ENCODE measurements at regions not wholly inside any gene's neighbourhood (a gene's known extent, or its start where the extent isn't known, plus 50 kb on each side); places are given as distances from the start of the nearest gene placed in this dataset.

DNA sequence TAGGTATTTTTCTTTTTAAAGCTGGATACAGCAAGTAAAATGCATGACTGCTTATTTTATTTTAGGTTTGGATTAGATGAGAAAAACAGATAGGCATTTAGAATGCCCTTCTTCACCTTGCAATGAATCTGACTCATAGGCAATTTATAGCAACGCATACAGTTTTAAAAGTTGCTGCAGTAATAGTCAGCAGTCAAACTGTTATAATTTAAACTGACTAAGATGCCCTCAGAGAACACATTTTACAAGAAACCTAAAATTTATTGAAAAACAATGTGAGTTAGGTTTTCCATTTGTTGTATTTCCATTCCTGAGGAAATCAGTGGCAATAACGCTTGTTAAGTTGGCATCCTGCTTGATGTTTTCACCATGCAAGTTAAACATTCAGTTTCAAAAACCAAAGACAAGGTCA lies 1128.2 kb upstream of the PCDH9 start:
- no peak overlapping the region for H3K4me2 ChIP-seq
- no peak overlapping the region for H3K27ac ChIP-seq (ENCODE audit: low read depth in 2 of 2, low read length in 1 of 2)
- H3K9ac ChIP-seq = no peak overlapping the region
- no peak overlapping the region for H3K4me3 ChIP-seq (ENCODE audit: low read depth in 2 of 2, low read length in 1 of 2)
- H3K4me1 ChIP-seq (ENCODE audit: control insufficient read depth in 1 of 2, insufficient read depth in 2 of 2, low read depth in 1 of 2, low read length in 1 of 2) = no peaks in the 10 kb centered on the region
- H3K9me3 ChIP-seq = no peaks in the 10 kb centered on the region
- TF ChIP-seq RXRA (IDR thresholded peaks at IDR 0.05; ENCODE audit: borderline replicate concordance, low read depth) = no peak
- no peak for TF ChIP-seq FOSL2 (IDR thresholded peaks at IDR 0.05; ENCODE audit: borderline replicate concordance, low read depth)
- TF ChIP-seq, protein P1, sequence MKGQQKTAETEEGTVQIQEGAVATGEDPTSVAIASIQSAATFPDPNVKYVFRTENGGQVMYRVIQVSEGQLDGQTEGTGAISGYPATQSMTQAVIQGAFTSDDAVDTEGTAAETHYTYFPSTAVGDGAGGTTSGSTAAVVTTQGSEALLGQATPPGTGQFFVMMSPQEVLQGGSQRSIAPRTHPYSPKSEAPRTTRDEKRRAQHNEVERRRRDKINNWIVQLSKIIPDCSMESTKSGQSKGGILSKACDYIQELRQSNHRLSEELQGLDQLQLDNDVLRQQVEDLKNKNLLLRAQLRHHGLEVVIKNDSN (IDR thresholded peaks at IDR 0.05; ENCODE audit: borderline replicate concordance, low read depth) = no peak
- no peak for TF ChIP-seq RAD21 (IDR thresholded peaks at IDR 0.05; ENCODE audit: low read length)
- TF ChIP-seq EP300 (IDR thresholded peaks at IDR 0.05; ENCODE audit: borderline replicate concordance in 1 of 2, low read depth in 1 of 2, low read length in 1 of 2) = no peak
- TF ChIP-seq MEF2A (IDR thresholded peaks at IDR 0.05; ENCODE audit: borderline replicate concordance, low read depth) = 0 out of 2 replicates have a peak, but pooled peaks have one; percentile 19
- WGBS (ENCODE audit: low lambda C conversion rate) = 58% methylated on average over 2 of the region's 2 CpGs
- peak overlapping the region; percentile 25; the same call in 1 of the 2 replicates for H2AFZ ChIP-seq (ENCODE audit: low read depth)
- ChIA-PET POLR2A (no interaction called here), CTCF (no interaction called here)
- DNase-seq = no peak
- no peaks in the 10 kb centered on the region for H3F3A ChIP-seq (replicated peaks; ENCODE audit: insufficient read depth)
- no peaks in the 10 kb centered on the region for H3K27me3 ChIP-seq (ENCODE audit: insufficient read depth)
- no peaks in the 10 kb centered on the region for H3K9me2 ChIP-seq
- no peaks in the 10 kb centered on the region for H3K36me3 ChIP-seq (replicated peaks in 1 of 2; ENCODE audit: control insufficient read depth in 1 of 2, insufficient read depth in 2 of 2, low read length in 1 of 2)
- H4K20me1 ChIP-seq (ENCODE audit: insufficient read depth) = no peaks in the 10 kb centered on the region
- H3K79me2 ChIP-seq (ENCODE audit: insufficient read depth) = no peaks in the 10 kb centered on the region

GRCh38 chr13:68350554-68350953 lies 1120.4 kb upstream of the PCDH9 start:
- Histone ChIP-seq H3K9me3 (no peaks in the 10 kb centered on the region), H3K79me2 (ENCODE audit: insufficient read depth) (no peaks in the 10 kb centered on the region), H3K4me3 (ENCODE audit: low read depth in 2 of 2, low read length in 1 of 2) (no peak overlapping the region), H2AFZ (ENCODE audit: low read depth) (no peak overlapping the region), H3K36me3 (replicated peaks in 1 of 2; ENCODE audit: control insufficient read depth in 1 of 2, insufficient read depth in 2 of 2, low read length in 1 of 2) (no peaks in the 10 kb centered on the region), H4K20me1 (ENCODE audit: insufficient read depth) (no peaks in the 10 kb centered on the region), H3K9me2 (no peaks in the 10 kb centered on the region), H3F3A (replicated peaks; ENCODE audit: insufficient read depth) (no peaks in the 10 kb centered on the region), H3K27me3 (ENCODE audit: insufficient read depth) (no peaks in the 10 kb centered on the region), H3K4me1 (ENCODE audit: control insufficient read depth in 1 of 2, insufficient read depth in 2 of 2, low read depth in 1 of 2, low read length in 1 of 2) (no peaks in the 10 kb centered on the region), H3K4me2 (no peak overlapping the region), H3K9ac (no peak overlapping the region), H3K27ac (ENCODE audit: low read depth in 2 of 2, low read length in 1 of 2) (no peak overlapping the region)
- 54% methylated on average over 2 of the region's 2 CpGs for WGBS (ENCODE audit: low lambda C conversion rate)
- TF ChIP-seq FOXM1 (IDR thresholded peaks at IDR 0.05; ENCODE audit: low read depth) = no peak
- TF ChIP-seq, protein P2, sequence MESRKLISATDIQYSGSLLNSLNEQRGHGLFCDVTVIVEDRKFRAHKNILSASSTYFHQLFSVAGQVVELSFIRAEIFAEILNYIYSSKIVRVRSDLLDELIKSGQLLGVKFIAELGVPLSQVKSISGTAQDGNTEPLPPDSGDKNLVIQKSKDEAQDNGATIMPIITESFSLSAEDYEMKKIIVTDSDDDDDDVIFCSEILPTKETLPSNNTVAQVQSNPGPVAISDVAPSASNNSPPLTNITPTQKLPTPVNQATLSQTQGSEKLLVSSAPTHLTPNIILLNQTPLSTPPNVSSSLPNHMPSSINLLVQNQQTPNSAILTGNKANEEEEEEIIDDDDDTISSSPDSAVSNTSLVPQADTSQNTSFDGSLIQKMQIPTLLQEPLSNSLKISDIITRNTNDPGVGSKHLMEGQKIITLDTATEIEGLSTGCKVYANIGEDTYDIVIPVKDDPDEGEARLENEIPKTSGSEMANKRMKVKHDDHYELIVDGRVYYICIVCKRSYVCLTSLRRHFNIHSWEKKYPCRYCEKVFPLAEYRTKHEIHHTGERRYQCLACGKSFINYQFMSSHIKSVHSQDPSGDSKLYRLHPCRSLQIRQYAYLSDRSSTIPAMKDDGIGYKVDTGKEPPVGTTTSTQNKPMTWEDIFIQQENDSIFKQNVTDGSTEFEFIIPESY (IDR thresholded peaks at IDR 0.05; ENCODE audit: borderline replicate concordance, low read depth) = no peak
- POLR2A ChIA-PET = no interaction called here
- CTCF ChIA-PET = interaction anchor here (1.2 kb wide), 1 partner anchor 20 kb away, joined by 3 read pairs; no protein-coding TSS in a partner anchor
- DNase-seq = no peak

DNA sequence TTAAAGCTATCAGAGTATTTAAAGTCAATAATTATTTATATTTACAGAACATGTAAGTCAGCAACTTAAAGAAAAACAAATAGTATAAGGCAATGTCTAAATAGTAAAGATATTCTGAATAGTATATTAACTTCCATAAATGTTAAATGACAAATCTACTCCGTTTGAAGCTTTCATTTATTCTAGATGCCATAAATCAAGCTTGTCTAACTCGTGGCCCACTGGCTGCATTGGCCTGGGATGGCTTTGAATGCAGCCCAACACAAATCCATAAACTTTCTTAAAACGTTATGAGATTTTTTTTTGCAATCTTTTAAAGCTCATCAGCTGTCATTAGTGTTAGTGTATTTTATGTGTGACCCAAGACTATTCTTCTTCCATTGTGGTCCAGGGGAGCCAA lies 1117.1 kb upstream of the PCDH9 start:
- Histone ChIP-seq H3K9me2 (no peaks in the 10 kb centered on the region), H3K36me3 (replicated peaks in 1 of 2; ENCODE audit: control insufficient read depth in 1 of 2, insufficient read depth in 2 of 2, low read length in 1 of 2) (no peaks in the 10 kb centered on the region), H3K27ac (ENCODE audit: low read depth in 2 of 2, low read length in 1 of 2) (no peak overlapping the region), H3K4me3 (ENCODE audit: low read depth in 2 of 2, low read length in 1 of 2) (no peak overlapping the region), H3K4me1 (ENCODE audit: control insufficient read depth in 1 of 2, insufficient read depth in 2 of 2, low read depth in 1 of 2, low read length in 1 of 2) (no peaks in the 10 kb centered on the region), H3K79me2 (ENCODE audit: insufficient read depth) (no peaks in the 10 kb centered on the region), H3K4me2 (no peak overlapping the region), H3F3A (replicated peaks; ENCODE audit: insufficient read depth) (no peaks in the 10 kb centered on the region), H4K20me1 (ENCODE audit: insufficient read depth) (no peaks in the 10 kb centered on the region), H3K27me3 (ENCODE audit: insufficient read depth) (no peaks in the 10 kb centered on the region), H3K9me3 (no peaks in the 10 kb centered on the region), H3K9ac (no peak overlapping the region), H2AFZ (ENCODE audit: low read depth) (no peak overlapping the region)
- ChIA-PET POLR2A (no interaction called here), CTCF (no interaction called here)
- WGBS (ENCODE audit: low lambda C conversion rate) = 19% methylated on average over 3 of the region's 3 CpGs
- no peak for DNase-seq
- TF ChIP-seq GATA2 (CRISPR knock-in tag; IDR thresholded peaks at IDR 0.05) = no peak
- no peak for TF ChIP-seq CHD2 (IDR thresholded peaks at IDR 0.05; ENCODE audit: low read length, partially characterized antibody)
- no peak for TF ChIP-seq SMC3 (IDR thresholded peaks at IDR 0.05; ENCODE audit: low read depth, low read length)
- no peak for TF ChIP-seq FOSL2 (IDR thresholded peaks at IDR 0.05; ENCODE audit: borderline replicate concordance, low read depth)
- no peak for TF ChIP-seq RXRA (IDR thresholded peaks at IDR 0.05; ENCODE audit: borderline replicate concordance, low read depth)
- no peak for TF ChIP-seq RAD21 (IDR thresholded peaks at IDR 0.05; ENCODE audit: low read length)
- TF ChIP-seq TAF1 (IDR thresholded peaks at IDR 0.05; ENCODE audit: borderline replicate concordance, low read depth, low read length) = no peak
- no peak for TF ChIP-seq NFIC (IDR thresholded peaks at IDR 0.05; ENCODE audit: borderline replicate concordance)
- no peak for TF ChIP-seq MXI1 (IDR thresholded peaks at IDR 0.05; ENCODE audit: low read depth, low read length)
- no peak for TF ChIP-seq NRF1 (IDR thresholded peaks at IDR 0.05; ENCODE audit: low read depth, low read length)
- TF ChIP-seq, protein P2 (IDR thresholded peaks at IDR 0.05; ENCODE audit: borderline replicate concordance, low read depth) = no peak
- TF ChIP-seq SIN3A (IDR thresholded peaks at IDR 0.05; ENCODE audit: borderline replicate concordance, low read depth, low read length) = no peak
- no peak for TF ChIP-seq ELF1 (IDR thresholded peaks at IDR 0.05)
- no peak for TF ChIP-seq FOXM1 (IDR thresholded peaks at IDR 0.05; ENCODE audit: low read depth)

Measured in SK-N-SH (cell line).